ENCODE measurements at regions not wholly inside any gene's neighbourhood (a gene's known extent, or its start where the extent isn't known, plus 50 kb on each side); places are given as distances from the start of the nearest gene placed in this dataset.
"Not testable (repeated sequence)": the region's sequence is repeated elsewhere in the genome, so short reads cannot be mapped to it uniquely, and the experiment has no call there.

DNA sequence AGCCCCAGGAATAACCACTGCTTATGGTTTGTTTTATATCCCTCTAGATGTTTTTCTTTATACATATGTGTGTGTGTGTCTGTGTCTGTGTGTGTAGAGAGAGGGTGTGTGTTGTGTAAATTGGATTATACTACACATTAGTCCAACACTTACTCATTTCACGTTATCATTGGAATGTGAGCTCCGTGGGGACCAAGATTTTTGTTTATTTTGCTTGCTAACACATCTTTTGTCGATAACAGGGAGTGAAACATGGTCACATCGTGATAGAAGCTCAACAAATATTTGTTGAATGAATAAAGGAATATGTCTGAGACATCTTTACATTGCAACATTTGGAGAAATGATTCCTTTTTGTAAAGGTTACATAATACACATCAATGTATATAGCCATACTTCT is 88.8 kb downstream of the CDRT15L2 start:
- H3K36me3 ChIP-seq; intact Hi-C loops (cut with DNase I); H3K9me3 ChIP-seq; H3K27ac ChIP-seq; H3K4me3 ChIP-seq; H3K4me1 ChIP-seq; H3K27me3 ChIP-seq; ATAC-seq; DNase-seq: not testable (repeated sequence)

DNA sequence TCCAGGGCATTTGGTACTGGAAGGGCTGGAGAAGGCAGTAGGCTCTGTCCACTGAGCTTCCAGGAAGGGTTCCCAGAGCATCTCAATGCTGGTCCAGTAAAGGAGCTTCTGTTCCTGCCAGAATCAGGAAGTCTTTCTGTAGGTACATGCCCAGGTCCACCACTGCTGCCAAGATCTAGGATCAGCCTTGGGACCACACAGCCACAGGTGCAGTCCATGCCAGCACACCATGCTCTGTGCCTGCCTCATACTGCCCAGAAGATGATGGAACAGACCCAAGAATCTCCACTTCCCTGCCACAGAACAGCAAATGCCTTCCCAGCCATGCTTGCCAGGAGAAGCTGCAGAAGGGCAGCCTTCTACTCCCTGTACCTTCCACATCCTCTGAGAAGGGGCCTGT is 89.3 kb downstream of the CDRT15L2 start:
- ATAC-seq; H3K36me3 ChIP-seq; H3K27me3 ChIP-seq; H3K4me3 ChIP-seq; H3K27ac ChIP-seq; DNase-seq; intact Hi-C loops (cut with DNase I); H3K9me3 ChIP-seq; H3K4me1 ChIP-seq: not testable (repeated sequence)

DNA sequence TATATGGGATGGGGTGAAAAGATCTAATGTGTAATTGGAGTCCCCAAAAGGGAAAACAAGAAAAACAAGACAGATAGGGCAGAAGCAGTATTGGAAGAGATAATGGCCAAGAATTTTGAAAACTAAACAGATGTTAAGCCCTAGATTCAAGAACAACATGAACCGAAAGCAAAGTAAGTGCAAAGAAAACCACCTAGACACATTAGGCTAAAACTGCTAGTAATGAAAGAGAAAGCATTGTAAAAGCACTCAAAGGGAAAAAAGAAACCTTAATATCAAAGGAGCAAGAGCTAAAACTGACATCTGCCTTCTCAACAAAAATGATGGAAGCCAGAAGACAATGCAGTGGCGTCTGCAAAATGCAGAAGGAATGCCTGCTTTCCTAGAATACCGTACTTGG is 91.0 kb downstream of the CDRT15L2 start:
- H3K36me3 ChIP-seq; H3K9me3 ChIP-seq; H3K27me3 ChIP-seq; H3K4me3 ChIP-seq; DNase-seq; ATAC-seq; intact Hi-C loops (cut with DNase I); H3K27ac ChIP-seq; H3K4me1 ChIP-seq: not testable (repeated sequence)

DNA sequence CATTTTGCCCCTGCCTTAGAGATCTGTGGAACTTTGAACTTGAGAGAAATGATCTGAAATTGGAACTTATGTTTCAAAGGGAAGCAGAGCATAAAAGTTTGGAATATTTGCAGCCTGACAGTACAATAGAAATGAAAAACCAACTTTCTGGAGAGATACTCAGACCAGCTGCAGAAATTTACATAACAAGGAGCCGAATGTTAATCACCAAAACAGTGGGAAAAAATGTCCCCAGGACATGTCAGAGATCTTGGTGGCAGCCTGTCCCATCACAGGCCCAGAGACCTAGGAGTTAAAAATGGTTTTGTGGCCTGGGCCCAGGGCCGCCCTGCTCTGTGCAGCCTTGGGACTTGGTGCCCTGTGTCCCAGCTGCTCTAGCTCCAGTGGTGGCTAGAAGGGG is 94.8 kb downstream of the CDRT15L2 start:
- H3K27me3 ChIP-seq; intact Hi-C loops (cut with DNase I); H3K4me1 ChIP-seq; ATAC-seq; H3K27ac ChIP-seq; H3K9me3 ChIP-seq; DNase-seq; H3K36me3 ChIP-seq; H3K4me3 ChIP-seq: not testable (repeated sequence)

DNA sequence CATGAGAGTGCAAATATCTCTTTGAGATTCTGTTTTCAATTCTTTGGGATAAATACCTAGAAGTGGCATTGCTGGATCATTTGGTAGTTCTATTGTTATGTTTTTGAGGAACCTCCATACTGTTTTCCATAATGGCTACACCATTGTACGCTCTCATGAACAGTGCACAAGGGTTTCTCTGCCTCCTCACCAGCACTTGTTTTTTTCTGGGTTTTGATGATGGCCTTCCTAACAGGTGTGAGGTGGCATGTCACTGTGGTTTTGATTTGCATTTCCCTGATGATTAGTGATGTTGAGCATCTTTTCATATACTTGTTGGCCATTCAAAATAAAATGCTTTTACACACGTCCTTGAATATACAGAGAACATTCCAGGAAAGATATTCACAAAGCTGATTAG is 96.2 kb downstream of the CDRT15L2 start:
- H3K36me3 ChIP-seq; ATAC-seq; H3K4me1 ChIP-seq; H3K27me3 ChIP-seq; DNase-seq; H3K4me3 ChIP-seq; H3K9me3 ChIP-seq; intact Hi-C loops (cut with DNase I); H3K27ac ChIP-seq: not testable (repeated sequence)

DNA sequence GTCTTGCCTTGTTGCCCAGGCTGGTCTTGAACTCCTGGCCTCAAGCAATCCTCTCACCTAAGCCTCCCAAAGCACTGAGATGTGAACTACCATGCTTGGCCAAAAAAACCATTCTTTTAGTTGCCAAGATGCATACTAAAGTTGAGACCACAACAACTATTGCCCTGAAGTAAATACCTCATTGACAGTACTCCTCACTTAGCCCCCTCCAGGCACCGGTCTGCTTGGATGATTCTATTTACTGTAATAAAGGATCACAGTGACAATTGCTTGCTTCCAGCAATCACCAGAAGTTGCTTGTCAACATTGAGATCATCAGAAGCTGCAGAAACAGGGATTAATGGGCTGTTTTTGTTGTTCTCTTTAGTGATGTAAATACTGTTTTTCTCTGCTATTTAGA is 97.1 kb downstream of the CDRT15L2 start:
- H3K36me3 ChIP-seq; DNase-seq; intact Hi-C loops (cut with DNase I); H3K27ac ChIP-seq; ATAC-seq; H3K27me3 ChIP-seq; H3K9me3 ChIP-seq; H3K4me1 ChIP-seq; H3K4me3 ChIP-seq: not testable (repeated sequence)

DNA sequence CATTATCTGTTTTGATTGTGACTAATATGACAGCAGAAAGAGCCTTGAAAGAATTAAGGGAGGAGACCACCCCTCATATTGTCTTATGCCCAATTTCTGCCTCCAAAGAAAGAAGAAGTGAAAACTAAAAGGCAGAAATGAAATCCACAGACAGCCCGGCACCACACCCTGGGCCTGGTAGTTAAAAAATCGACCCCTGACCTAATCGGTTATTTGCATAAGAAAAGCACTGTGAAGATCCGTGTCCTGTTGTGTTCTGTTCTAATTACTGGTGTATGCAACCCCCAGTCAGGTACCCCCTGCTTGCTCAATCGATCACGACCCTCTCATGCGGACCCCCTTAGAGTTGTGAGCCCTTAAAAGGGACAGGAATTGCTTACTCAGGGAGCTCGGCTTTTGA is 97.9 kb downstream of the CDRT15L2 start:
- H3K27ac ChIP-seq; H3K9me3 ChIP-seq; H3K4me1 ChIP-seq; ATAC-seq; H3K27me3 ChIP-seq; DNase-seq; intact Hi-C loops (cut with DNase I); H3K36me3 ChIP-seq; H3K4me3 ChIP-seq: not testable (repeated sequence)

DNA sequence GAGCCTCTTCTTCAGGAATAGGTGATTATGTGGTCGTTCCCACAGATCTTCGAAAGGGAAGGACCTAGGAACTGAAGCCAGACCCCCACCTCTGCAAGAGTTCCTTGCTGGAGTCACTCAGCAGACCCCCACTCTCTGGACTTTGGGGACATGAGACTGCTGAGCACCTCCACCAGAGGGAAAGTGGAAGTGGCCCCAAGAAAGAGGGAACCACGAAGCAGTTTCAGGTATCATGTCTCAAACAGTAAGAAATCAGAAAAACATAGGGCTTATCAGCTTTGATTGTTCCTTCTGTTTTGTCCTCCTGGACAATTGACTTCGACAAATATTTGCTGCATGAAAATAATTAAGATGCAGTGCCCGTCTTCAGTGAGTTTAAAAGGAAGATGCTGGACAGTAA is 98.9 kb downstream of the CDRT15L2 start:
- H3K27ac ChIP-seq; H3K4me1 ChIP-seq; H3K36me3 ChIP-seq; H3K4me3 ChIP-seq; ATAC-seq; H3K27me3 ChIP-seq; H3K9me3 ChIP-seq; intact Hi-C loops (cut with DNase I); DNase-seq: not testable (repeated sequence)

DNA sequence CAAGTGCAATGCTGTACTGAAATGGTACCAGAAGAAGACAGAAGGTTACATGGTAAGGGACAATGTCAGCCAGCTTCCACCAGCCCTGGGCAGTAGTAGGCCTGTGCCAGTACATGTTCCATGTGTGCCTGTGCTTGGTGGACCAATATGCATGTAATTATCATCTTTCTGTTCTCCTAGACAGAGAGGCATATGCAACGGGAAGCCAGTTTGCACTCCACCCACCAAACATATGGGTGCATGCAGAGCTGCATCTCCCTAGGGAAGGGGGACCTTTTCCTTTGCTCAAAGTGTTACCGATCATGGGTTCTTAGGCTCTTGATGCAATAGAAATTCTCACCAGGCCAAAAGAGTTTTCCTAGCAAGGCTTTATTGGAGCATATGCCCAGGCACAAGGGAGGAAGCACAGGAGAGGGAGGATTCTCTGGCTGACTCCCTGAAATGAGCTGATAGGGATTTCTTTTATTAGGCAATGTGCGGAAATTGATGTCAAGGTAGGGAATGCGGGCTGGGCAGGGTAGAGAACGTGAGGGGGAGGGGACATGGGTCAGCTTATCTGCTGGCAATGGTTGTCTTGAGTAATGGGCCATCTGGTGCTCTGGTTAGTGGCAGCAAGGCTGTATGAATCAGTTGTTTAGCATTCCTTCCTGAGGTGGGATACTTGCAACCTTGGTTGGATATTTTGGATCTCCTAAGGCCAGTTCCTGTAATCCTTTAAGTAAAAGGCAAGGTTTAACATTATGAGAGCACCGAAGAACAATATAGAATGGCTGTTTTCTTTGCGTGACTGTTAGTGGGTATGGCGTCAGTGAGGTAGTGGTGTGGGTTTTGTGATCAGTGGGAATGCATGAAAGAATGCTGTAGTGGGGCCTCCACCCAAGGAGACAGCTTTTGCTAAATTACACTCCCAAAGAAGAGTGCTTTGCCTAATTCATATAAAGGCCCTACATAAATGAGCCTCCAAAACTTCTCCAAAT is 102.5 kb downstream of the CDRT15L2 start:
- H3K27ac ChIP-seq; H3K27me3 ChIP-seq; H3K36me3 ChIP-seq; H3K4me3 ChIP-seq; H3K9me3 ChIP-seq; intact Hi-C loops (cut with DNase I); H3K4me1 ChIP-seq; ATAC-seq; DNase-seq: not testable (repeated sequence)

DNA sequence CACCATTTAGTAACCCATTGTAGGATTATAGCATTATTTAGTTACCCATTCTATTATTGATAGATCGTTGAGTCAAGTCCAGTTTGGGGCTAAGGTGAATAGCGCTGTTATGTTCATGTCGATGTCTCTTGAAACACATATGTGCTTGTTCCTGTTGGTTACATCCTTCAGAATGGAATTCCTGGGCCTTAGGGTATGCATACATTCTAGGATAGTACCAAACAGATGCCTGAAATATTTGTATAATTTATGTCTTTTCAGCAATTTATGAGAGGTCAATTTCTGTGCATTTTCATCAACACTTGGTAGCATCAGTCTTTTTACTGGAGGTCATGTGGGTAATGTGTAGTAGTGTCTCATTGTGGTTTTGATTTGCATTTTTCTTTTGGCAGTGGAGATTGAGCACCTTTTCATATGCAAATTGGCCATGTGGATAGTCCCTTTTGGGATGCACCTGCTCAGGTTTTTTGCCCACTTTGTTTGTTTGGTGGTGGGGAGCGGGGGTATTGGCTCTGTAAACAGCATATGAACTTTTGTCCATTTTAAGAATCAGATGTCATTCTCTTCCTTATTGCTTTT is 104.2 kb downstream of the CDRT15L2 start:
- intact Hi-C loops (cut with DNase I); DNase-seq; H3K4me1 ChIP-seq; H3K9me3 ChIP-seq; H3K27ac ChIP-seq; H3K4me3 ChIP-seq; ATAC-seq; H3K36me3 ChIP-seq; H3K27me3 ChIP-seq: not testable (repeated sequence)

DNA sequence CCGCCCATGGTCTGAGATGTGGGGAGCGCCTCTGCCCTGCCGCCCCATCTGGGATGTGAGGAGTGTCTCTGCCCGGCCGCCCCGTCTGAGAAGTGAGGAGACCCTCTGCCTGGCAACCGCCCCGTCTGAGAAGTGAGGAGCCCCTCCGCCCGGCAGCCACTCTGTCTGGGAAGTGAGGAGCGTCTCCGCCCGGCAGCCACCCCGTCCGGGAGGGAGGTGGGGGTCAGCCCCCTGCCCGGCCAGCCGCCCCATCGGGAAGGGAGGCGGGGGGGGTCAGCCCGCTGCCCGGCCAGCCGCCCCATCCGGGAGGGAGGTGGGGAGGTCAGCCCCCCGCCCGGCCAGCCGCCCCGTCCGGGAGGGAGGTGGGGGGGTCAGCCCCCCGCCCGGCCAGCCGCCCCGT is 105.5 kb downstream of the CDRT15L2 start:
- intact Hi-C loops (cut with DNase I); DNase-seq; H3K27ac ChIP-seq; H3K4me3 ChIP-seq; H3K4me1 ChIP-seq; H3K27me3 ChIP-seq; H3K36me3 ChIP-seq; ATAC-seq; H3K9me3 ChIP-seq: not testable (repeated sequence)

DNA sequence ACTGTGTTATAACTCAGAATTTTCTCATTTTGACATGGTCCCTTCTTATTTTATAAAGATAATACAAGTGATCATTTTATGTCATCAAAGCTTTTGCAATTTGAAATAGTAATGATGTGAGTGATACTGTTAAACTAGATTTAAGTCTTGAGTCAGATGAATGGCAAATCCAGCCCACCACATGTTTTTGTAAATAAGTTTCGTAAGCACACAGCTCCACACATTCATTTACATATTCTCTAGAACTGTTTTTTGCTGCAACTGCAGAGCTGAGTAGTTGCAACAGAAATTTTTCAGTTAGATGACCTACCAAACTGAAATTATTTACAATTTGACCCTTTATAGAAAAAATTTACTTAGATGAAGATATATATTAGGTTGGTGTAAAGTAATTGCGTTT is 108.1 kb downstream of the CDRT15L2 start:
- H3K36me3 ChIP-seq; ATAC-seq; H3K4me3 ChIP-seq; DNase-seq; H3K27ac ChIP-seq; H3K27me3 ChIP-seq; H3K4me1 ChIP-seq; H3K9me3 ChIP-seq; intact Hi-C loops (cut with DNase I): not testable (repeated sequence)

DNA sequence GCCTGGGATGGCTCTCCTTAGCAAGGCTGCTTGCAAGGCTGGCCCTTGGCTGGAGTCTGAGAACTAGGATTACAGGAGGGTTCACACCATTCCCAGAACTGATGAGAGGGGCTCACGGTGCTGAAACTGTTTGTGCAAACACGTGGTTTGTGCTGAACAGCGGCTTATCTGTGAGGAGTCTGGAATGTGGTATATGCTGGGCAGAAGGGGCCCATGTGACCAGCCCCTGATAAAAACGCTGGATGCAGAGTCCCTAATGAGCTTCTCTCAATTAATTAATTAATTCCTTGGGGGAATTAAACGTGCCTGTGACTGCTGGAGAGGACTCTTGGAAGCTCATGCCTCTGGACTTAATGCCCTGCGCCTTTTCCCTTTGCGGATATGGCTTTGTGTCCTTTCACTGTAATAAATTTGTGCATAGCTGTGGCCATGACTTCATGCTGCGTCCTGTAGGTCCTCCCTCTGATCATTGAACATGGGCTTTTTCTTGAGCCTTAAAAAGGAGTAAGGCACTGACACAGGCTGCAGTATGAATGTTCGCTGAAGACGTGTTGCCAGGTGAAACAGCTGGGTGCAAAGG is 109.7 kb downstream of the CDRT15L2 start:
- DNase-seq; H3K4me3 ChIP-seq; H3K9me3 ChIP-seq; H3K27ac ChIP-seq; ATAC-seq; intact Hi-C loops (cut with DNase I); H3K27me3 ChIP-seq; H3K36me3 ChIP-seq; H3K4me1 ChIP-seq: not testable (repeated sequence)

DNA sequence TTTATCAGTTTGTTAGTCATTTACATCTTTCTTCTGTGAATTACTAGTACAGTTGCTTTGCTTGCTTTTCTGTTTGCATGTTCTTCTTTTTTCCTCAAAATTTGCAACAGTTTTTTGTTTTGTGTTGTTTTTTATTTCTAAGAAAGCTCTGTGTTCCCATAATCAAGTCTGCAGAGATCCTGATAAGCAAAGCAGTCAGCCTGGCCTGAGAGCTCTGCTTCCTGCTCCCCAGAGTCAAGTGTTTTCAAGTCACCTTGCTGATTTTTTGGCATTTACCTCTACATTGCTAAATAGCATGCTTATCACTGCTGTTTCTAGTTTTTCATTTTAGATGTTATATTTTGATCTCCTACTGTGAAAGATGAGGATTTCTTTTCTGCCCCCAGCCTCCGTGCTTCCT is 113.2 kb downstream of the CDRT15L2 start:
- H3K4me3 ChIP-seq; H3K27ac ChIP-seq; H3K4me1 ChIP-seq; DNase-seq; H3K9me3 ChIP-seq; H3K36me3 ChIP-seq; intact Hi-C loops (cut with DNase I); H3K27me3 ChIP-seq; ATAC-seq: not testable (repeated sequence)

Measured in upper lobe of right lung (tissue), 1 donor.